OCI-LY3 (cell line): ENCODE measurements at regions not wholly inside any gene's neighbourhood (a gene's known extent, or its start where the extent isn't known, plus 50 kb on each side); places are given as distances from the start of the nearest gene placed in this dataset.

Source experiments
- H2AFZ ChIP-seq: fragments of 200-600, 300-600 bp; shearing (Covaris generic); 2 replicates; pipeline ENCODE4 v1.6.0; 2014; ENCODE audit warnings: antibody characterized with exemption, low read depth, low read length
- H3K27ac ChIP-seq: fragments of 200-600, 300-600 bp; sonication (generic); 2 replicates; pipeline ENCODE4 v1.5.1; 2014; ENCODE audit warnings: mild to moderate bottlenecking, low read length, moderate library complexity, mixed read lengths
- H3K27me3 ChIP-seq: fragments of 200-600, 300-600 bp; sonication (generic); 2 replicates; pipeline ENCODE4 v1.6.1; 2014; ENCODE audit warnings: low read depth, low read length, mixed read lengths
- H3K36me3 ChIP-seq: fragments of 200-600, 300-600 bp; sonication (generic); replicated peaks from 2 replicates; pipeline ENCODE3; 2014; ENCODE audit warnings: low read depth, low read length, mixed read lengths
- H3K4me1 ChIP-seq: fragments of 300-600, 200-600 bp; sonication (generic); 2 replicates; pipeline ENCODE4 v1.6.1; 2014; ENCODE audit warnings: low read length, mixed read lengths
- H3K4me2 ChIP-seq: fragments of 200-600, 300-600 bp; sonication (generic); 2 replicates; pipeline ENCODE4 v1.6.1; 2014; ENCODE audit warnings: low read length, mixed read lengths
- H3K4me3 ChIP-seq: fragments of 300-600, 200-600 bp; sonication (generic); 2 replicates; pipeline ENCODE4 v1.5.1; 2014; ENCODE audit warnings: antibody characterized with exemption, mild to moderate bottlenecking, low read length, moderate library complexity
- H3K79me2 ChIP-seq: fragments of 300-600, 200-600 bp; shearing (Covaris generic); 2 replicates; pipeline ENCODE4 v1.6.1; 2014; ENCODE audit warnings: mild to moderate bottlenecking, low read length, mixed read lengths
- H3K9ac ChIP-seq: fragments of 300-600, 200-600 bp; shearing (Covaris generic); 2 replicates; pipeline ENCODE4 v1.6.0; 2014; ENCODE audit warnings: mild to moderate bottlenecking, low read length, moderate library complexity
- H3K9me3 ChIP-seq: fragments of 200-600, 300-600 bp; shearing (Covaris generic); 2 replicates; pipeline ENCODE4 v1.6.1; 2014; ENCODE audit warnings: low read length, mixed read lengths; ENCODE audit not compliant: insufficient read depth
- H4K20me1 ChIP-seq: fragments of 200-600, 300-600 bp; sonication (generic); 2 replicates; pipeline ENCODE4 v1.6.1; 2016; ENCODE audit warnings: low read length, mixed read lengths; ENCODE audit not compliant: insufficient read depth
- CTCF ChIP-seq: fragments of 200-600, 300-600 bp; sonication (generic); IDR thresholded peaks from 2 replicates; pipeline ENCODE4 v1.5.1; 2014; ENCODE audit warnings: antibody characterized with exemption, low read length, low read depth
- EZH2phosphoT487 ChIP-seq: fragments of 200-600 bp; shearing (Covaris generic); IDR thresholded peaks from 2 replicates; pipeline ENCODE4 v1.6.1; 2018; ENCODE audit warnings: antibody characterized with exemption, mixed run types, low read depth

DNA sequence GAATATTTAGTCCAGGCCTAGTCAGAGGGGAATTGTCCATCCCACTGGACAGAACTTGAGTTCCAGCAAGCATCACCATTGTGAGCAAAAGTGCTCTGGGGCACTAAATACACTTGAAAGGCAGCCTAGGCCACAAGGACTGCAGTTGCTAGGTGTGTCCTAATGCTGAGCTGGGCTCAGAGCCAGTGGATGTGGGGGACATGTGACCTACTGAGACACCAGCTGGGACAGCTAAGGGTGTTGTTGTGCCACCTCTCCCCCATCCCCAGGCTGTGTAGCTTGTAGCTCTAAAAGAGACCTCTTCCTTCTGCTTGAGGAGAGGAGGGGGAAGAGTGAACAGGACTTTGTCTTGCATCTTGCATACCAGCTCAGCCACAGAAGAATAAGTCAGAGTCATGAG is 120.9 kb downstream of the DTWD1 start:
- Histone ChIP-seq H3K9me3 (no peaks in the 10 kb centered on the region), H3K79me2 (no peaks in the 10 kb centered on the region), H3K4me1 (no peaks in the 10 kb centered on the region), H4K20me1 (no peaks in the 10 kb centered on the region), H3K4me2 (no peak overlapping the region), H3K27ac (no peak overlapping the region), H3K27me3 (no peaks in the 10 kb centered on the region), H3K9ac (no peak overlapping the region), H3K36me3 (no peaks in the 10 kb centered on the region), H3K4me3 (no peak overlapping the region), H2AFZ (no peak overlapping the region)
- TF ChIP-seq EZH2phosphoT487 (no peak), CTCF (no peak)

- TF ChIP-seq EZH2phosphoT487 (no peak), CTCF (no peak)
- no peaks in the 10 kb centered on the region for H3K4me1 ChIP-seq
- H3K9ac ChIP-seq: no peak overlapping the region
- no peak overlapping the region for H2AFZ ChIP-seq
- H3K4me2 ChIP-seq: no peak overlapping the region
- H3K79me2 ChIP-seq: no peaks in the 10 kb centered on the region
- H3K9me3 ChIP-seq: no peaks in the 10 kb centered on the region
- no peaks in the 10 kb centered on the region for H4K20me1 ChIP-seq
- no peak overlapping the region for H3K4me3 ChIP-seq
- no peaks in the 10 kb centered on the region for H3K27me3 ChIP-seq
- H3K27ac ChIP-seq: no peak overlapping the region
- no peaks in the 10 kb centered on the region for H3K36me3 ChIP-seq
Observed at GRCh38 chr15:49742381-49742780, 121.5 kb downstream of the DTWD1 start.

DNA sequence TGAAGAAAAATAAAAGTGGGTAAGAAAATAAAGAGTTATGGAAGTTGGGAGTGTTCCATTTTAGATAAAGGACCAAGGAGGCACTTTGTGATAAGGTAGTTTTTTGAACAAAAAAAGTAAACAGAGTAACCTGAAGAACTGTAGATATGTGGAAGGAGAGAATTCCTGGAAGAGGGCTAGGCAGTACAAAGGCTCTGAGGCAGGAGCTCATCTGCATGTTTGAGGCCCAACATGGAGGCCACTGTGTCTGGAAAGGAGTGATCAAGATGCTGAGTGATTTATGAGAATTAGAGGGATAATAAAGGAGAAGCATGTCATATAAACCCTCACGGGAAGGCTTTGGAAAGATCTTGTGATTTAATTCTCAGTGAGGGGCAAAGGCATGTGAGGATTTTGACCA is 126.5 kb downstream of the DTWD1 start:
- H4K20me1 ChIP-seq: no peaks in the 10 kb centered on the region
- H3K36me3 ChIP-seq: no peaks in the 10 kb centered on the region
- H3K9ac ChIP-seq: no peak overlapping the region
- TF ChIP-seq EZH2phosphoT487: no peak
- no peak for TF ChIP-seq CTCF
- H2AFZ ChIP-seq: no peak overlapping the region
- no peaks in the 10 kb centered on the region for H3K27me3 ChIP-seq
- H3K79me2 ChIP-seq: no peaks in the 10 kb centered on the region
- no peak overlapping the region for H3K27ac ChIP-seq
- no peaks in the 10 kb centered on the region for H3K9me3 ChIP-seq
- H3K4me3 ChIP-seq: no peak overlapping the region
- H3K4me1 ChIP-seq: no peaks in the 10 kb centered on the region
- H3K4me2 ChIP-seq: no peak overlapping the region

GRCh38 chr15:49748791-49749190 is 127.9 kb downstream of the DTWD1 start:
- TF ChIP-seq EZH2phosphoT487 (no peak), CTCF (no peak)
- Histone ChIP-seq H4K20me1 (no peaks in the 10 kb centered on the region), H3K36me3 (no peaks in the 10 kb centered on the region), H2AFZ (no peak overlapping the region), H3K27ac (no peak overlapping the region), H3K4me3 (no peak overlapping the region), H3K9me3 (no peaks in the 10 kb centered on the region), H3K4me1 (no peaks in the 10 kb centered on the region), H3K27me3 (no peaks in the 10 kb centered on the region), H3K79me2 (no peaks in the 10 kb centered on the region), H3K9ac (no peak overlapping the region), H3K4me2 (no peak overlapping the region)
